HUES48 (cell line): ENCODE measurements at regions not wholly inside any gene's neighbourhood (a gene's known extent, or its start where the extent isn't known, plus 50 kb on each side); places are given as distances from the start of the nearest gene placed in this dataset.
"Not testable (repeated sequence)": the region's sequence is repeated elsewhere in the genome, so short reads cannot be mapped to it uniquely, and the experiment has no call there.

Source experiments
- H3K27ac ChIP-seq: one replicate; pipeline ENCODE4 v1.7.0; 2013; ENCODE audit warnings: low read depth, low read length, inconsistent platforms
- H3K27me3 ChIP-seq: 2 replicates; pipeline ENCODE4 v1.6.1; 2013; ENCODE audit warnings: mild to moderate bottlenecking, low read length; ENCODE audit not compliant: control insufficient read depth, insufficient read depth
- H3K36me3 ChIP-seq: 2 replicates; pipeline ENCODE4 v1.6.1; 2013; ENCODE audit warnings: low read length; ENCODE audit not compliant: control insufficient read depth, insufficient read depth
- H3K4me1 ChIP-seq: 2 replicates; pipeline ENCODE4 v1.6.1; 2013; ENCODE audit warnings: mild to moderate bottlenecking, low read length; ENCODE audit not compliant: control insufficient read depth, insufficient read depth
- H3K4me3 ChIP-seq: 2 replicates; pipeline ENCODE4 v1.5.1; 2013; ENCODE audit warnings: mild to moderate bottlenecking, low read depth, low read length
- H3K9ac ChIP-seq: 2 replicates; pipeline ENCODE4 v1.6.1; 2013; ENCODE audit warnings: mild to moderate bottlenecking, low read depth, low read length, moderate library complexity
- H3K9me3 ChIP-seq: 2 replicates; pipeline ENCODE4 v1.6.1; 2013; ENCODE audit warnings: low read length; ENCODE audit not compliant: control insufficient read depth, insufficient read depth

GRCh38 chr17:26731005-26731921 lies 562.7 kb upstream of the WSB1 start:
- H3K9me3 ChIP-seq: peaks cover 38% of the 10 kb centered on the region
- no peak overlapping the region for H3K27ac ChIP-seq
- H3K4me3 ChIP-seq: no peak overlapping the region
- no peaks in the 10 kb centered on the region for H3K36me3 ChIP-seq
- no peak overlapping the region for H3K9ac ChIP-seq
- no peaks in the 10 kb centered on the region for H3K4me1 ChIP-seq
- no peaks in the 10 kb centered on the region for H3K27me3 ChIP-seq

- peaks cover 43% of the 10 kb centered on the region for H3K9me3 ChIP-seq
- H3K27ac ChIP-seq, H3K27me3 ChIP-seq, H3K36me3 ChIP-seq, H3K4me3 ChIP-seq, H3K4me1 ChIP-seq, H3K9ac ChIP-seq: not testable (repeated sequence)
Measured at GRCh38 chr17:26731926-26732325, 562.0 kb upstream of the WSB1 start.

- not testable (repeated sequence) for H3K4me1 ChIP-seq, H3K9ac ChIP-seq, H3K36me3 ChIP-seq, H3K4me3 ChIP-seq, H3K27me3 ChIP-seq, H3K27ac ChIP-seq
- peaks cover 39% of the 10 kb centered on the region for H3K9me3 ChIP-seq
Measured at GRCh38 chr17:26734775-26735174, 559.1 kb upstream of the WSB1 start.

- peaks cover 39% of the 10 kb centered on the region for H3K9me3 ChIP-seq
- not testable (repeated sequence) for H3K4me3 ChIP-seq, H3K27ac ChIP-seq, H3K27me3 ChIP-seq, H3K4me1 ChIP-seq, H3K36me3 ChIP-seq, H3K9ac ChIP-seq
Measured at GRCh38 chr17:26735977-26736376, 557.9 kb upstream of the WSB1 start.

GRCh38 chr17:26765860-26766709 lies 527.8 kb upstream of the WSB1 start:
- H3K4me3 ChIP-seq: no peak overlapping the region
- no peaks in the 10 kb centered on the region for H3K27me3 ChIP-seq
- H3K27ac ChIP-seq: no peak overlapping the region
- H3K4me1 ChIP-seq: no peaks in the 10 kb centered on the region
- H3K36me3 ChIP-seq: no peaks in the 10 kb centered on the region
- no peak overlapping the region for H3K9ac ChIP-seq
- peaks cover 33% of the 10 kb centered on the region for H3K9me3 ChIP-seq

GRCh38 chr17:26766743-26767142 lies 527.2 kb upstream of the WSB1 start:
- Histone ChIP-seq H3K27me3 (no peaks in the 10 kb centered on the region), H3K27ac (no peak overlapping the region), H3K9me3 (peaks cover 33% of the 10 kb centered on the region), H3K4me1 (no peaks in the 10 kb centered on the region), H3K9ac (no peak overlapping the region), H3K4me3 (no peak overlapping the region), H3K36me3 (no peaks in the 10 kb centered on the region)

GRCh38 chr17:26773189-26774188 lies 520.4 kb upstream of the WSB1 start:
- no peaks in the 10 kb centered on the region for H3K4me1 ChIP-seq
- peaks cover 36% of the 10 kb centered on the region for H3K9me3 ChIP-seq
- no peaks in the 10 kb centered on the region for H3K27me3 ChIP-seq
- H3K27ac ChIP-seq: no peak overlapping the region
- no peak overlapping the region for H3K9ac ChIP-seq
- H3K36me3 ChIP-seq: no peaks in the 10 kb centered on the region
- H3K4me3 ChIP-seq: no peak overlapping the region

- Histone ChIP-seq H3K36me3 (no peaks in the 10 kb centered on the region), H3K9me3 (peaks cover 33% of the 10 kb centered on the region), H3K27ac (no peak overlapping the region), H3K4me3 (no peak overlapping the region), H3K4me1 (no peaks in the 10 kb centered on the region), H3K9ac (no peak overlapping the region), H3K27me3 (no peaks in the 10 kb centered on the region)
Measured at GRCh38 chr17:26774291-26775218, 519.4 kb upstream of the WSB1 start.

- Histone ChIP-seq H3K9me3 (peaks cover 35% of the 10 kb centered on the region), H3K4me1 (no peaks in the 10 kb centered on the region), H3K4me3 (no peak overlapping the region), H3K27me3 (no peaks in the 10 kb centered on the region), H3K36me3 (no peaks in the 10 kb centered on the region), H3K27ac (no peak overlapping the region), H3K9ac (no peak overlapping the region)
Measured at GRCh38 chr17:26775219-26775822, 518.6 kb upstream of the WSB1 start.
